ENCODE measurements at regions not wholly inside any gene's neighbourhood (a gene's known extent, or its start where the extent isn't known, plus 50 kb on each side); places are given as distances from the start of the nearest gene placed in this dataset.

- no peak for DNase-seq (ENCODE audit: low spot score)
- TF ChIP-seq, protein P1, sequence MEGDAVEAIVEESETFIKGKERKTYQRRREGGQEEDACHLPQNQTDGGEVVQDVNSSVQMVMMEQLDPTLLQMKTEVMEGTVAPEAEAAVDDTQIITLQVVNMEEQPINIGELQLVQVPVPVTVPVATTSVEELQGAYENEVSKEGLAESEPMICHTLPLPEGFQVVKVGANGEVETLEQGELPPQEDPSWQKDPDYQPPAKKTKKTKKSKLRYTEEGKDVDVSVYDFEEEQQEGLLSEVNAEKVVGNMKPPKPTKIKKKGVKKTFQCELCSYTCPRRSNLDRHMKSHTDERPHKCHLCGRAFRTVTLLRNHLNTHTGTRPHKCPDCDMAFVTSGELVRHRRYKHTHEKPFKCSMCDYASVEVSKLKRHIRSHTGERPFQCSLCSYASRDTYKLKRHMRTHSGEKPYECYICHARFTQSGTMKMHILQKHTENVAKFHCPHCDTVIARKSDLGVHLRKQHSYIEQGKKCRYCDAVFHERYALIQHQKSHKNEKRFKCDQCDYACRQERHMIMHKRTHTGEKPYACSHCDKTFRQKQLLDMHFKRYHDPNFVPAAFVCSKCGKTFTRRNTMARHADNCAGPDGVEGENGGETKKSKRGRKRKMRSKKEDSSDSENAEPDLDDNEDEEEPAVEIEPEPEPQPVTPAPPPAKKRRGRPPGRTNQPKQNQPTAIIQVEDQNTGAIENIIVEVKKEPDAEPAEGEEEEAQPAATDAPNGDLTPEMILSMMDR (IDR thresholded peaks at IDR 0.05; ENCODE audit: extremely low read depth, missing control alignments), result no peak
Measured at GRCh38 chr11:71097506-71098240, 154.7 kb downstream of the SHANK2 start.

- TF ChIP-seq, protein P1 (IDR thresholded peaks at IDR 0.05; ENCODE audit: extremely low read depth, missing control alignments), result no peak
- no peak for DNase-seq (ENCODE audit: low spot score)
Measured at GRCh38 chr11:71096751-71097388, 155.5 kb downstream of the SHANK2 start.

- DNase-seq (ENCODE audit: low spot score), result no peak
- TF ChIP-seq, protein P1 (IDR thresholded peaks at IDR 0.05; ENCODE audit: extremely low read depth, missing control alignments), result no peak
Measured at GRCh38 chr11:71095294-71095850, 157.0 kb downstream of the SHANK2 start.

- TF ChIP-seq, protein P1 (IDR thresholded peaks at IDR 0.05; ENCODE audit: extremely low read depth, missing control alignments), result no peak
- no peak for DNase-seq (ENCODE audit: low spot score)
Measured at GRCh38 chr11:71094296-71095077, 157.9 kb downstream of the SHANK2 start.

GRCh38 chr11:71093783-71094182 is 158.6 kb downstream of the SHANK2 start:
- no peak for DNase-seq (ENCODE audit: low spot score)
- TF ChIP-seq, protein P1 (IDR thresholded peaks at IDR 0.05; ENCODE audit: extremely low read depth, missing control alignments), result no peak

DNA sequence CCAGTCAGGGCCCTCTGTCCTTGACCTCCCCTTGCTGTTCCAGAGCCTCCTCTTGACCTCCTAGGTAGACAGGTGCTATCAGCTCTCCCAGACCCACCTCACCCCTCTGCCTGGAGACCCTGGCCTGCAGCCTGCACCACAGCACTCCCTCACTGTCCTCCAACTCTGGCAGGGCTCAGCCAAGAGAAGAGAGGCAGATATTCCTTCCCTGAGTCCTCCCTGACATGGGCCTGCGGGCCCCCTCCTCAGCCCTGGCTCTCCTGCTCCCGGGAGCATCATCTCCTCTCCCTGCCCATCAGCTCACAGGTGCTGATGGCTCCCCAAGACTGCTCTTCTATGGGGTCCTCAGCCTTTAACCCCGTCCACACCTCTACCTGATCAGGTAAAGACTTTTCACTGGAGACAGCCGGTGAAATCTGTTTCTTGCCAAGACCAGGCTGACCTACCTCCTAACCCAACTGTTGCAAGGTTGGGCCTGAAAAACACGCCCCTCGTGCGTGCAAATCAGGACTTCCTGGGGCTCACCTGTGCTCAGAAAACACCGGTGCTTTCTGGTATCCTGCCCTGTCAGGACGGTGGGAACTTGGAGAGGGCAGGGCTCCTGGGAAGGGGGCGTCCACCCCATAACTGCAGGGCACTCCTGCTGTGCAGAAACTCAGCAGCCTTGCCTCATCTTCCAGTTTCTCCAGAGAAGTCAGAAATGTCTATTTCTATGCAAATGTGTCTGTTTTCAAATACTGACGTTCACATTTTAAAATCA is 160.7 kb downstream of the SHANK2 start:
- TF ChIP-seq, protein P1 (IDR thresholded peaks at IDR 0.05; ENCODE audit: extremely low read depth, missing control alignments), result no peak
- DNase-seq (ENCODE audit: low spot score), result no peak

Data from GM20000 (cell line).